ENCODE measurements at regions not wholly inside any gene's neighbourhood (a gene's known extent, or its start where the extent isn't known, plus 50 kb on each side); places are given as distances from the start of the nearest gene placed in this dataset.
"Not testable (repeated sequence)": the region's sequence is repeated elsewhere in the genome, so short reads cannot be mapped to it uniquely, and the experiment has no call there.

DNA sequence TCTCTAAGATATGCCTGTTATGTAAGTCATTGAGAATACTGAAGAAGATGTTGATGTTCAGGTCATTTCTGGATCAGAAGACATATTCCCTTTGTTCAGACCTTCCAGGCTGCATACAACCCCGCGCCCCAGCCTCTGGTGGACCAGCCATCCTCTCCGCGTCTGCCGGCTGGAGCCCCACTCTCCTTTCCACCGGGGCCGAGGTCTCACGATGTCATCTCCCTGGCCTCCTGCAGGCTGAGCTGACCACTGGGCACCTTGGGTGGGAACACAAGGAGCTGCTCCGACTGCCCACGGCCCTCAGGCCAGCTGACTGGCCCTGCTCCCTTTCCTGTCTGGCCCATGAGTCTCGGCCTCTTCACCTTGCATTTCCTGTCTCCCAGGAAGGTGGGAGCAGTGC lies 124.6 kb downstream of the SHANK2 start:
- DNase-seq = no peak

DNA sequence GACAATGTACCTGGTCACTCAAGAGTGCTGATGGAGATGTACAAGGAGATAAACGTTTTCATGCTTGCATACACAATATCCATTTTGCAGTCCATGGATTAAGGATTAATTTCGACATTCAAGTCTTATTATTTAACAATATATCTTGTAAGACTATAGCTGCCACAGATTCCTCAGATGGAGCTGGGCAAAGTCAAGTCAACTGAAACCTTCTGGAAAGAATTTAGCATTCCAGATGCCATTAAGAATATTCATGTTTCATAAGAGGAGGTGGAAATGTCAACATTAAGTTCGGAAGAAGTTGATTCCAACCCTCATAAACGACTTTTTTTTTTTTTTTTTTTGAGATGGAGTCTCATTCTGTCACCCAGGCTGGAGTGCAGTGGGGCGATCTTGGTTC lies 126.0 kb downstream of the SHANK2 start:
- not testable (repeated sequence) for DNase-seq

DNA sequence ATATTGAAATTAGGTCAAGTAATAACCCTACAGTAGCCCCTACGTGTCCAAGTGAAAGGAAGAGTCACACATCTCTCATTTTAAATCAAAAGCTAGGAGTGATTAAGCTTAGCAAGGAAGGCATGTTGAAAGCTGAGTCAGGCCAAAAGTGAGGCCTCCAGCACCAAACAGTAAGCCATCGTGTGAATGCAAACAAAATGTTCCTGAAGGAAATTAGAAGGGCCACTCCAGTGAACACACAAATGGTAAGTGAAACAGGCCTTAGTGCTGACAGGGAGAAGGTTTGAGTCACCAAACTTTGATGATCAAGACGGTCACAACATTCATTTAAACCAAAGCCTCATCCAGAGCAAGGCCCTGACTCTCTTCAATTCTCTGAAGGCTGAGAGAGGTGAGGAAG lies 127.2 kb downstream of the SHANK2 start:
- DNase-seq = no peak

DNA sequence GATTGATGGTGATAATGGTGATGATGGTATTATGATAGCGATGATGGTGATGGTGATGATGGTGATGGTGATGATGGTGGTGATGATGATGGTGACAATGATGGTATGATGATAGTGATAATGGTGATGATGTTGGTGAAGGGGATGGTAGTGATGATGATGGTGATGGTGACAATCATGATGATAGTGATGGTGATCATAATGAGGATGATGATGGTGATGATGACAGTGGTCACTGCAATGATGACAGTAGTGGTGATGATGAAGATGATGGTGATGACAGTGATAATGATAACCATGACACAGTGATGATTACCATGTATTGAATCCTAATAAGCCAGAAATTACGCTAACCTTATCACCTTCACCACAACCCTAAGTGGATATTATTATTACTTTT lies 128.2 kb downstream of the SHANK2 start:
- no peak for DNase-seq

DNA sequence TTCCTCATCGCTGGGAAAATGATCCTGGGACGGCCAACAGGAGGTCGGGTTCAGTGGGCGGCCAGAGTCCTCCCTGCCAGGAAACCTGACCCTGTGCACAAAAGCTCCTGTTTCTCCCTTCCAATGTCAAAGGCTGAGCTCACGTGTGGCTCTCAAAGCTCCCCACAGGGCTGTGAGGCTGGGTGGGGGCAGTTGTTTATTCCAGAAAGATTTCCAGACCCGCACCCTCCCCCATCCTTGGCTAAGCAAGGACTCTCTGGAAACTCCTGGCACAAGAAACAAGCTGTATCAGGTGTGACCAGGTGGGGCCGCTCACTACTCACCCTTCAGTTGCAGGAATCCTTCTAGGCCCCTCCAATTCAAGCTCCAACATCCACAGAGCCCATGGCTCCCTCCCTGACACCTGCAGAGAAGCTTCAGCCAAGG lies 131.9 kb downstream of the SHANK2 start:
- no peak for DNase-seq

DNA sequence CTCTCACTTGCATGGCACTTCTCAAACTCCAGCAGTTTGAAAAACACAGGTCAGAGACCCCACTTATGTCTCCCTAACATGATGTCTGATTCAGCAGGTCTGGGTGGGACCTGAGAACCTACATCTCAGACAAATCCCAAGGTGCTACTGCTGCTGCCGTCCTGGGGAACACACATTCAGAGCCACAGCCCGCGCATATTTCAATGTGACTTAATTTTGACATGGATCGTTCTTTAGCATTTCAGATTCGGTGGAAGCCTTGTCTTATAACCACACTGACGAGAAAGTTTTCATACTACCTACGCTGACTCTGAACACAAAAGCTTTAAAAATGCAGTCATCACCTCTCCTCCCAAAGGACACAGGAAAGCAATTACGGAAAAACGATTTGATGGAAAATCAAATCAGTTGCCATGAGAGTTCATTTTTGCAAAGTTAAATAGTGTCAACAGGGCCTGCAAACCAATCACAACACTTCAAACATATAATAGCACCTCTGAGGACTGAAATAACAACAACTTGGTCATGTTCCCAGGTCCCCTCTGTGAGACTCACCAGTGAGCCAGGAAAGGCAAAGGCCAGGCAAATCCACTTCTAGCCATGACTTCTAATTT lies 132.6 kb downstream of the SHANK2 start:
- no peak for DNase-seq

DNA sequence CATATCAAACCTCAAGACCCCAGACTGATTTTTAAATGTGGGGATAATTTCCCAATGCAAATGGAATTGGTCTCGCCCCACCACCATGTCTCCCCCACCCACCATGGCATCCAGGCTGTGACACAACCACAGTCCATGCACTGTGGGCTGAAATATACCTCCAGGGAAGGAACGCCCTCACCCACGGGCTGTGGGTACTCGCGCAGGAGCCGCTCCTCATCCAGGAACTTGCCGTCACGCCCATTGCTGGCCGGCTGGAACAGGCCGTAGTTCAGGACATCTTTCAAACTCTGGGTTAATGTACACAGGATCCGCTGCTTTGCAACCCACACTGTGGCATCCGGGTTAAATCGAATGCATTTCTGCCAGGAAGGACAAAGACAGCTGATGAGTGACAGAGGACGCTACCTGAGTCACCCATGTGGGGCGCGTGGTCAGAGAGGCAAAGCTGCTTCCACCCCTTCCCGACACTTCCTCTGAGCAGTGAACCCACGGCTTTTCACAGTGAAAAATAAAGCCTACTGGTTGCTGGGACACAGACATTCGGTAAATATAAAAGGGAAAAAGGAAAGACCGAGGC lies 133.6 kb downstream of the SHANK2 start:
- DNase-seq = no peak

DNA sequence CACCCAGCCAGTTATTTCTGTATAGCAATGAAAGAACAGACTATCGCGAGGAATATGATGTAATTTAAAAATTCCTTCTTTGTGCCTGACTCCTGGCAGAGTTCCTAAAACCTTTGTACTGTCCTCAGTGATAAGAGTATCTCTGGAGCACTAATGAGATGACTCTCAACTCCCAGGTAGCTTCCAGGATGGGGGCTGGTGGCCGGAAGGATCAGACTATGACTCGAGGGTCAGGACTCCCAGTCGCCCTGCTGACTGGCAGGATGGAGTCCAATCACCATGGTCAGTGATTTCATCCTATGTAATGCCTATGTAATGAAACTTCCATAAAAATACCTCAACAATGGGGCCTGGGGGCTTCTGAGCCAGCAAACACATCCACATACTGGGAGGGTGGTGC lies 135.1 kb downstream of the SHANK2 start:
- no peak for DNase-seq

DNA sequence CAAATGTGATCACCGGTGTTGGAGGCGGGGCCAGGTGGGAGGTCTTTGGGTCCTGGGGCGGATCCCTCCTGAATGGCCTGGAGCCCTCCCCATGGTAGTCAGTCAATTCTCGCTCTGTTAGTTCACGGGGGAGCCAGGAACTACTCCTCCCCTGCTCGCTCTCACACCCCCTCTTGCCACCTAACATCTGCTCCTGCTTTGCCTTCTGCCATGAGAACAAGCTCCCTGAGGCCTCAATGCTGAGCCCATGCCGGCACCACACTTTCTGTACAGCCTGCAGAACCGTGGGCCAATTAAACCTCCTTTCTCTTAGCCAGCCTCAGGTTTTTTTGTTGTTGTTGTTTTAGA lies 135.7 kb downstream of the SHANK2 start:
- DNase-seq = no peak

DNA sequence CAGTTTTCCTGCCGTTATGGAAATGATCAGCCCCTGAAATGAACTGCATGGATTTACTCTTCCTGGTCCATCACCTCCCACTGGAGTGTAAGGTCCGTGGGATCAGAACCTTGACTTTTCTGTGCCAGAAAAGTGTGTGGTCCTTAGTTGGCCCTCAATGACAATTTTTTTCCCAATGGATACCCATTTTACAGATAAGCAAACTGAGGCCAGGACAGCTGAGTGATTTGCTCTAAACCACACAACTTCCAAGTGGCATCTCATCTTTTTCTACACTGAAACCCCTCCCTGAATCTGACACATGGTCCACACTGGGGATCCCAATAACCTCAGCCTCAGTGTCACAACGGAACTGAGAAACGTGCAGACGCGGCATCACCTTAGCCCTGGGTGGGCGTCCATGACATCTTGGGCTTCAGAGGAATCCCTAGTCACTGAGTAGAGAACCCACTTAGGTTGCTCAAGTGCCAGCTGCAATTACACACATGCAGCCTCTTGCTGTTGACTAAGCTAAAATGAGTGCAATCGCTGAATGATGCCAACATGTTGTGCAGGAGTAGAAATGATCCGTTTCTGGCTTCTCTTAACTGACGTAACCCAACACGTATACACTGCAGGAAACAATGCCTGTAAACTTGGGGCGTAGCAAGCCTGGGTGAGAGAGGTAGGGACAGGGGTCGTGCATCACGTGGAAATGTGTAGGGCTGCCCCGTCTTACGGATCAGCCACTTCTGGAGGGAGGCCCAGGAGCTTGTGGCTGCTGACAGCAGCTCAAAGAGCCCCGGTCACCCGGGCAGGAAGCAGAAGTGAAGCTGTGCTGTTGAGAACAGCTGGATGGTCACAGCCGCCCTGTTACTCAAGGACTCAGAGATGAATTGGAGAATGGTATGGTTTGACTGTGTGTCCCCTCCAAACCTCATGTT lies 136.3 kb downstream of the SHANK2 start:
- peak; percentile 49 to 60 for DNase-seq

DNA sequence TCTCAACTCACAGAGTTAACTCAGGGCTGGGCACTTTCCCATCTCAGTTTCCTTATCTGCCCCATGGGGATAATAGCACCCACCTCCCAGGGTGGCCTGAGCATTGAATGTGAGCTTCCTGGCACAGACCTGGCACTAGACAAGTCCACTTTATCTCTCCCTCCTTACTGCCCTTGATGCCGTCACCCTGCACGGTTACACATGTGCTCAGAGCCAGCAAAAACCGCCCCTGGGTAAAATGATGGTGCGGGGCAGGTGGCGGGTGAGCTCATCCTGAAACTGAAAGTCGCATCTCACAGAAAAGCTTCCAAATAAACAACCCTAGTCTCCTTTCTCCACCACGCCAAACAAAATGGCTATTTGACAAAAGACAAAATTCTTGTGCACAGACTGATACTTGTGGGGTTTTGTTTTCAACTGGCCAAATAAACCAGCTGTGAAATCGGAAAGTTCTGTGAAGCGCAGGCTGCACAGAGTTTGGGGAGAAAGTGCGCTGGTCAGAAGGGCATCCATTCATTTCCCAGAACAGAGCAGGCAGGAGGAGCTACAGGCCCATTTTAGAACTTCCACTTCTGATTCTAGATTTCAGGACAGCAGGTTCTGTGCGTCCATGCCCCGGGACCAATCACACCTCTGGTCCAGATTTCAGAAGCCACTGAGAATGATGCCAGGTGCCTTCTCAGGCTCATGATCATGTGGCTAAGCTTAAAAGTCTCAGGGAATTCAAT lies 138.1 kb downstream of the SHANK2 start:
- no peak for DNase-seq

DNA sequence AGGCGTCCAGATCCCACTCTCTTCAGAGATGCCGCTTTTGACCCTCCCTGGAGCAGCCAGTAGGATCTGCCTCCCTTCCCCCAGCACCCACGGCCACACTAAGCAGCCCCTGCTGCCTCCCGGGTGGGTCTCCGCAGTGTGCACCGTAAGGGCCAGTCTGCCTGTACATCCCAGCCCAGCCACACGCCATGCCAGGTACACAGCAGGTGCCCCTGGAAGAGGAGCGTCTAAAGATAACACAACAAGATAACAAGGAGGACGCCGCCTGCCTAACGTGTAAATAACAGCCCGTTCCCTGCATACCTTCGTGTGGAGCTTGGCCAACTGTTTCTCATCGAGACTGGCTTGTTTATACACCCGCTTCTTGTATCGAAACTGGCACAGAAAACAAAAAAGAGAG lies 139.4 kb downstream of the SHANK2 start:
- DNase-seq = no peak

DNA sequence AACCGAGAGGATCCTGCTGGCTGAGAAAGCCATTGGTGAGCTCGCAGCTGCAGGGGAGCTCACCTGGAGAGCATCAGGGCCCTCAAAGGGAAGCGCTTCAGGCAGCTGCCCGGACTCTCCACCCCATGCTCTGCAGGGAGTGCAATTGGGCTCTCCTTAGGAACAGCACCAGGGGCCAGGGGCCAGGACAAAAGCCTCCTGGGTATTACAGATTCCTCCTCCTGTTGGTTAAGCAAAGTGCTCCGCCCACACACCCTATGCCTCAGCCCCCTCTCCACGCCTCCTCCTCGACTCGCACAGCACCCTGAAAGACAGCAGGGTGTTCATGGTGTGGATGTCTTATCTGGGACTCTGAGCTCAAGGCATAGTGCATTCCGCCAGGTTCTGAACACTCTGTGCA lies 139.9 kb downstream of the SHANK2 start:
- DNase-seq = no peak

DNA sequence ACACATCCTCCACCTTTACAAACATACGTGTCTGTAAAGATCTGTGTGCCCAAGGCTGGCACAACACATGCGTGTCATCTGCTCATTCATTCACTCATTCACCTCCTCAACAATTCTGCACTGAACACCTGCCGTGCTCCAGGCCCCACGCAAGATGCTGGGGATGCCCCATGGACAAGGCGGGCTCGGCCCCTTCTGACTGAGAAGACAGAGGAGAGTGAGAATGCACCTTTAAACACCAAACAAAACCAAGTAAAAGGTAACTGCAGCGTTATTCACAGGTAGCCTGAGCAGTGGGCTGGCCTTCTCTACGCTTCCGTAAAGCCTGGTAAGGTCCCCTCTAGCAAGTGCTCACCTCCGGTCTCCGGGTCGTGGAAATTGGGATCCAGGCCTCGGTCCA lies 142.8 kb downstream of the SHANK2 start:
- DNase-seq = no peak

DNA sequence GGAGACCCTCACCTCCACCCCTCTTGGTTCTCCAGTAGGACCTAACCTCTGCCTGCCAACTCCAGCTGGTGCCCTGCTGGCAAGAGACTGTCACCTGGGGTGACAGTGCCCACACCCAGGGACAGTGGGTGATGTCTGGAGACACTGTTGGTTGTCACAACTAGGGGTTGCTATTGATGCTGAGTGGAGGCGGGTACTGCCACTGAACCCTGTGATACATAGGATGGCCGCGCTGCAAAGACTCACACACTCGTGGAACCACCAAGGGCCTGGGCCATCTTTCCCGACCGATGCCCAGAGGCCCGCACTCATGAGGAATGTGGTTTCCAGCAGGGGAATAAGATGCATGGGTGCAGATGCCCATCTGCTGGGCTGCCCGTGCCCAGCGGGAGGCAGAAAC lies 143.2 kb downstream of the SHANK2 start:
- DNase-seq = no peak

DNA sequence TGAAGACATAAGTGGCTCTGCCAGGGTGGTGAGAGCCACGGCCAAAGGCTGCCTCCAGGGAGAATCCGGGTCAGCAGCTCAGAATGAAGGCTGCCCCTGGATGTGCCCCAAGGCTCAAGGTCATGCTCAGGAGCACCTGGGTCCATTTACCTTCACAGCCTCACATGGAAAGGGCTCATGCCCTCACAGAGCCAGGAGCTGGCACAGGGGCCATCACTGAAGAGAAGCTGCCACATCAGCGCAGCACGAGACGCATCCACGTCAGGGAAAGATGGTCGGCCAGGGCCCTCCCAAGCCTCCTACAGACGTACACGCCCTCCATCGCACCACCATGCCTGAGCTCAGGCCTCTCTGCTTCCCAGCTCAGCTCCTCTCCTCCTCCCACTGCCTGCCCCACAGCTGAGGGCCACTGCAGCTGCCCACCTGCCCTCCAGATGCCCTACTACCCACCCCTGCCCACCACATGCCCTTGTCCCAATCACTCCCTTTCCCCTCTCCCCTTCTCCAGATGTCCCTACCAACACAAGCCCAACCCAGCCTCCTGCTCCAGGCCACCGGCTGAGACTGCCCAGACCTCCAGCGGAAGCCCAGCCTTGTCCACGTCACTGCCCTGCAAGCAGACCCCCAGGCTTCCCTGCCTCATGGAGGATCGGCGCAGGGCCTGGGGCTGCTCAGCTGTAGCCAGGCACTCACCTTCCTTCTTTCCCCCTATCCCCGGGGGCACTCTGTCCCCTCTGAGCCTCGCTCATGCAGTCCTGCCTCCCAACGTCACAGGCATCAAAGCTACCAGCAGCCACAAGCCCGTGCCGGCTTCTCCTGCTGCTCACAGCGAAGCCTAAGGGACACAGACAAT lies 144.1 kb downstream of the SHANK2 start:
- DNase-seq = no peak

DNA sequence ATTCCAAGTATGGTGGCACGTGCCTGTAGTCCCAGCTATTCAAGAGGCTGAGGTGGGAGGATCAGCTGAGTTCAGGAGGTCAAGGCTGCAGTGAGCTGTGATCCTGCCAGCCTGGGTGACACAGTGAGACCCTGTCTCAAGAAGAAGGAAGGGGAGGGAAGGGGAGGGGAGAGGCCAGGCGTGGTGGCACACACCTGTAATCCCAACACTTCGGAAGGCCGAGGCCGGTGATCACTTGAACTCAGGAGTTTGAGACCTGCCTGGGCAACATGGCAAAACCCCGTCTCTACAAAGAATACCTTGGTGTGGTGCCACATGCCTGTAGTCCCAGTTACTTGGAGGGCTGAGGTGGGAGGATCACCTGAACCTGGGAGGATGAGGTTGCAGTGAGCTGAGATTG lies 145.7 kb downstream of the SHANK2 start:
- no peak for DNase-seq

DNA sequence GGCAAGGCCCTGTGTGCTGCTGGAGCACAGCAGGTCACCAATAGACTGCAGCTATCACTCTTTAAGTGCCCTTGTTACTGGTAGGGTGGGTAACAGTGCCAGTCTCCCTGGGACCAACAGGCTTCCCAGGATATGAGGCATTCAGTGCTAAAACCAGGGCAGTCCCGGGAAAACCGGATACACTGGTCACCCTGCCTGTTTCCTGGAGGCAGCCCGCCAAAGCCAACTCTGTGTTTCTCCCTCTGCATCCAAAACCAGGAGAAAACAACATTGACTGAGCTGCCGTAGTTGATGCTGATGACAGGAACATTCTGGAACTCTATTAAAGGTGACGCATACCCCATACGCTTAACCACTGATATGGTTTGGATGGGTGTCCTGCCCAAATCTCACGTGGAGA lies 149.1 kb downstream of the SHANK2 start:
- DNase-seq = no peak

DNA sequence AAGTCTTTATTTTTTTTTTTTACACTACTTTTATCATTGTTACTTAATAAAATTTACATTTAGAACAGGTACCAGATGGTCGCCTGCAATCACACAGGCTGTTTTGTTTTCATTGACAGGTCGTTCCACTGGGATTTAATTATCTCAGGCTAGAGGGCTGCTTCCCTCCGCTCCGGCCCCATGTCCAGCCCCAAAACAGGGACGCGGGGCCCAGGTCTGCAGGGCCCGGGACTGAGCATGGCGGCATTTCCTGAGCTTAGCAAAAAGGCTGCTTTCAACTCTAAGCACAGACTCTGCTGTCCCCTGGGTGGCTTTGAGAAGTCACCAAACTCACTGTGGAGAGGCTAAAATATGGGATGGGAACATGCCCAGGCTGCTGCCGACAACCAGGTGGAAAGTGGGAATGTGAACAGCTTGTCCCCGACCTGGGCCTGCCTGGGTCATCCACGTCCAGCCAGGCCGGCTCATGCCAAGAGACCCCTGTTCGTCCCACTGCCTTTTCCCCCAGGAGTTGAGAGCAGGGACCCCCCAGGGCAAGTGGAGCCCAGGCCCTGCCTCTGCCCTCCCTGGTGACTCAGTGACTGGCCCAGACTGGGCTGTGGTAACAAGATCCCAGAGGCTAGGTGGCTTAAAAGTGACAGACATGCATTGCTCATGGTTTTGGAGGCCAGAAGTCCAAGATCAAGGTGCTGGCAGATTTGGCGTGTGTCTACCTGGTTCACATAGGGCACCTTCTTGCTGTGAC lies 150.0 kb downstream of the SHANK2 start:
- DNase-seq = no peak

DNA sequence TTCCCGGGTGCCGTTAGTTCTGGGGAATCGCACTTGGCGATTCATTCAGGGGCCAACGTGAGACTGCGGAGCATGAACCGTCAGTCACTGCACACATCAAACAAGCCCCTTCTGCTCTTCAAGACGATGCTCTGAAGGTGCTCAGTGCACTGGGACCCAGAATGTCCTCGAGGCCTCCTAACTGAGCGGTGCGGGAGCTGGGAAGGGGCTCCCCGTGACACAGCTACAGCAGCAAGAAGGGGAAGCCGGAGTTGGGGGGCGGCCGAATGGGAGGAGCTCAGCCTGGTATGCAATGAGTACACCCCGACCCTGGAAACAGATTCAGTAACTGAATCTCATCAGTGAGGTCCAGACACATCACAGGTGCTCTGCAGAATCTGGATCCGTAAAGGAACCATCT lies 150.8 kb downstream of the SHANK2 start:
- DNase-seq = no peak

DNA sequence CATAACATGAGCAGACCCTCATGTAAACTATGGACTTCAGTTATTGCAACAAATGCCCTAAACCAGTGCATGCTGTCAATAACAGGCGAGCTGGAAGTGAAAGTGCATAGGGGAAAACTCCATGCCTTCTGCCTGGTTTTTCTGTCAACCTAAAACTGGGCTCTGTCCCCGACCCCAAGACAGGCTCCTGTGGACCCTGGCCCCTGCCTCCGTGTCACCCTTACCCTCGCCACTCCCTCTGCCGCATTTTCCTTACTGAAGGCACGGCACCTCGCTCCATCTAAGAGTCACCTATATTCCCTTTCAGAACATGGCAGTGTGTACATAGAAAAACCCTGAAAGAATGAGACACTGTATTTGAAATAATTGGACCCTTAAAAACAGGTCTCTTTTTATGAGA lies 151.3 kb downstream of the SHANK2 start:
- DNase-seq = no peak
